ENCODE measurements at regions not wholly inside any gene's neighbourhood (a gene's known extent, or its start where the extent isn't known, plus 50 kb on each side); places are given as distances from the start of the nearest gene placed in this dataset.
"Not testable (repeated sequence)": the region's sequence is repeated elsewhere in the genome, so short reads cannot be mapped to it uniquely, and the experiment has no call there.

GRCh38 chr14:47976139-47976538 lies 300.7 kb upstream of the MDGA2 start:
- intact Hi-C loops (cut with DNase I) = no loop called here

DNA sequence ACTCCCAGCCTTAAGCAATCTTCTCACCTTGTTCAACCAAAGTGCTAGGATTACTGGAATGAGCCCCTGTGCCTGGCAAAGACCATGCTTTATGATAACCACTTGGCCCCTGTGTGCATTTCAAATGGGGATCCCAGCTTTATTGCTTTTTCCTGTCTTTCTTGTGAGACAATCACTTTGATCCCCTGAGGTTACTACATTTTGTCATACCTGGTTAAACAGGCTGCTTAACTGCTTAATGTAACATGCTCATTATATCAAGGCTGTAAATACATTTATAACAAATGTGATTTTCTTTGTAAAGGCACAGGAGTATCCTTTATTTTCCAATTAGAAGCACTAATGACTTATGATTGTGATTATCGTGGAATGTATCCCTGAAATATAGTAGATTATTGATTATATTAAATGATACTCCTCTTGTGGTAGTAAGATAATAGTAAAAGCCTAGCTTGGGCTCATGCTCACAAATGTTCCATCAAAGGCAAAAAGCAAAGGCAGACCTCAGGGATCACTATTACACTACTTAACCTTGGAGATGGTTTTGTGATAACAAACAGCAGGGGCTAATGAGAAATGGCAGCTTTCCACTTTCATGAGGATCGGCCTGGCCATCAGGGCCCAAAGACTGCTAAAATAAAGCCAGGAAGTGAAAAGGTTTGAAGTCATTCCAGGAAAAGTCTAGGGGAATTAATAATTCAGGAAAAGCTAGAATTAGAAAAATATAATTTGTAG lies 290.8 kb upstream of the MDGA2 start:
- ATAC-seq (ENCODE audit: poor library complexity) = no peak
- intact Hi-C loops (cut with DNase I) = no loop called here
- no peak for DNase-seq

More at GRCh38 chr14:47976139-47976538, 300.7 kb upstream of the MDGA2 start:
- DNase-seq (no peak), ATAC-seq (ENCODE audit: poor library complexity) (no peak)

- intact Hi-C loops (cut with DNase I) = no loop called here
- ATAC-seq (ENCODE audit: poor library complexity) (no peak), DNase-seq (no peak)
Measured at GRCh38 chr14:47961634-47962033, 286.2 kb upstream of the MDGA2 start.

DNA sequence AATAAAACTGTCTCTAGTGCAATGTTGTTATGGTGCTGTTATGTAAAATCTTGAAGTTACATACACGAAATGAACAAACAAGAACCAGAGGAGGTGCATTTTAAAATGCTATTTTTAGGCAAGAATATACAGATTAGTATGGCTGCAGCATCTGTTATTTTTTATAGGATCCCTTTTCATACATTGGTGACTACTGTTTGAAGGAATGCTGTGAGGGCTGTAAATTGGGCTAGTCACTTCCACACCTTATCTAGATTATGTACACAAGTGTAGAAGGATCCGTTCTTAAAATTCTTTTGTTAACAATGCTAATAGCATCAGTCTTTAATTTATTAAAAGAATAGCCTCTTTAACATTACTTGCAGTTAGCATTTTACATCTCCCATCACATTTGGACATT lies 284.3 kb upstream of the MDGA2 start:
- ATAC-seq (ENCODE audit: poor library complexity) (no peak), DNase-seq (no peak)
- intact Hi-C loops (cut with DNase I) = no loop called here

GRCh38 chr14:47949006-47949405 lies 273.6 kb upstream of the MDGA2 start:
- intact Hi-C loops (cut with DNase I) = no loop called here
- ATAC-seq (ENCODE audit: poor library complexity) = no peak
- no peak for DNase-seq

DNA sequence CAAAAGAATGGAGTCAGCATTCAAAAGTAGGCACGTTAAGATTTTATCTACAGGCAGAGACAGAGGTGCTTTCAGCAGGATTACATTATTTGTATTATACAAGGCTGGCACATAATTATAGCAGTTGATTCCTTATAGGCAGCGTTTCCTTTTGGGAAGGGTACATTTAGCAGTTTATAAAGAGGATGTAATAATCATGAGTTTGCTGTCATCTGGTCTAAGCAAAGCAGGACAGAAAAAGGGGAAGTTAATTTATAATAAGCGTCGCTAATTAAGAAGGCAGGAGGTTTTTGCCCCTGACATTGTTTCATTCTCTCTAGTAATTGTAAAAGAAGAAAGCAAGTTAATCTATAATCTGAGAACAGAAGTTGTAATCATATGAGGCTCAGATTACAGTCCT lies 259.9 kb upstream of the MDGA2 start:
- DNase-seq (no peak), ATAC-seq (ENCODE audit: poor library complexity) (no peak)
- intact Hi-C loops (cut with DNase I) = no loop called here

- no peak for DNase-seq
- intact Hi-C loops (cut with DNase I) = no loop called here
- no peak for ATAC-seq (ENCODE audit: poor library complexity)
Measured at GRCh38 chr14:47929334-47929733, 253.9 kb upstream of the MDGA2 start.

GRCh38 chr14:47921133-47921532 lies 245.7 kb upstream of the MDGA2 start:
- intact Hi-C loops (cut with DNase I) = no loop called here
- ATAC-seq (ENCODE audit: poor library complexity) (no peak), DNase-seq (no peak)

DNA sequence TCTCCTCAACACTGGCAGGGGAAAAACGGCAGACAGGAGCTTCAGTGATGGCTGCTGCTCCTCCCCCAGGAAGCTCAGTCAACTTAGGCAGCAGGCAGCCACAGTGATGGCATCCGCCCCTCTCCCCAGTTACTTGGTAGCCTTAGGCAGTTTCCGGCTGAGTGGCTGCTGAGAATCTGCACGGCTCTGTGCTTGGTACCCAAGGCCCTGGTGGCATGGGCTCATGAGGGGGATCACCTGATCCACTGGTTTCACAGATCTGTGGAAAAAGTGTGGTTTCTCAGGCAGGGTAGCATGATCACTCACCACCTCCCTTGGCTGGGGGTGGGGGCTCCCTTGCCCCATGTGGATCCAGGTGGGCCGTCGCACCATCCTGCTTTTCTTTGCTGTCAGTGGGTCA lies 244.6 kb upstream of the MDGA2 start:
- intact Hi-C loops (cut with DNase I) = no loop called here
- DNase-seq (no peak), ATAC-seq (ENCODE audit: poor library complexity) (no peak)

- intact Hi-C loops (cut with DNase I) = no loop called here
- ATAC-seq (ENCODE audit: poor library complexity) = no peak
- DNase-seq = no peak
Measured at GRCh38 chr14:47919334-47919846, 244.0 kb upstream of the MDGA2 start.

GRCh38 chr14:47917344-47917954 lies 242.0 kb upstream of the MDGA2 start:
- intact Hi-C loops (cut with DNase I) = no loop called here
- ATAC-seq (ENCODE audit: poor library complexity) (no peak), DNase-seq (no peak)

GRCh38 chr14:47901141-47901540 lies 225.7 kb upstream of the MDGA2 start:
- ATAC-seq (ENCODE audit: poor library complexity); intact Hi-C loops (cut with DNase I); DNase-seq: not testable (repeated sequence)

DNA sequence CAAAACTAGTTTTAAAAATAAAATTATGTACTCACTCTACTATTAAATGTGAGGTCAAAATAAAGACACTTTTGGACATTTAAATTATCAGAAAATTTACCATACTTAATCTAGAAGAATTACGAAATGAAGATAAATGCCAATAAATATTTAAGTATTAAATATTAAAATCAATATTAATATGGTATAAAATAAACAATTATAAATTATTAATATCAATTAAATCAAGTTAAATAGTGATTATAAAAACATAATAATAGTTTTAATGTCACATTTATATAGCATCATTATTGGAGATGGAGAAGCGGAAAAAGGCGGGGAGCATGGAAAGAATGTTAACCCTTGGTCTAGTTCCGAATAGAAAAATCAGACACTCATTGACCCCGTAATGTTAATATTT lies 224.3 kb upstream of the MDGA2 start:
- intact Hi-C loops (cut with DNase I) = no loop called here
- no peak for DNase-seq
- no peak for ATAC-seq (ENCODE audit: poor library complexity)

DNA sequence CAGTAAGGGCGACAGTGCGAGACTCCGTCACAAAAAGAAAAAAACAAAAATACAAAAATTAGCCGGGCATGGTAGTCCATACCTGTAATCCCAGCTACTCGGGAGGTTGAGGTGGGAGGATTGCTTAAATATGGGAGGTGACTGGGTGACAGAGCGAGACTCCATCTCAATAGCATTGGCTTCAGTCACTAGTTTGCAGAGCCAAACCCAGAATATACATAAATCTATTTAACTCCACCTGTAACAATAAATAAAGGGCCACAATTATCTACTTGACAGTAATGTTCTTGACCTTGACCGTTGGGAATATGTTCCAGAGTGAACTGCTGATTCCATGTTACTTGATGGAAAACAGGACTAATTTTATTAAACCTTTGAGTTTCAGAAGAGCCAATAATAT lies 198.9 kb upstream of the MDGA2 start:
- ATAC-seq (ENCODE audit: poor library complexity) (no peak), DNase-seq (no peak)
- intact Hi-C loops (cut with DNase I) = no loop called here

DNA sequence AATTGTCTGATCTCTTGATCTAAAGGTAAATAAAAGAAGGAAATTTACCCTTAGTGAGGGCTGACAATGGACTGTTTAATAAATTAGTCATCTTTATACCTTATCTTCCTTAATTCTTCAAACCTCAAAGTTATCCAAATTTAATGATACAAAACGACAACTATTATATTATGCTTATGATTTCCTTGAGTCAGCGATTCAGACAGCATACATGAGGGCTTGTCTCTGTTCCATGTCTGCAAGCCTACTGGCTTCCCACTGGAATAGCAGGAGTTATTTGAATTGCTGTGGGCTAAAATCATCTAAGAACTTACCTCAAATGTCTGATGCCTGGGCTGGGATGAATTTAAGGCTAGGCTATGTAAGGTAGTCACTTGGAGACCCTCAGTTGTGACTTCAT lies 197.2 kb upstream of the MDGA2 start:
- no peak for ATAC-seq (ENCODE audit: poor library complexity)
- intact Hi-C loops (cut with DNase I) = no loop called here
- DNase-seq = no peak

DNA sequence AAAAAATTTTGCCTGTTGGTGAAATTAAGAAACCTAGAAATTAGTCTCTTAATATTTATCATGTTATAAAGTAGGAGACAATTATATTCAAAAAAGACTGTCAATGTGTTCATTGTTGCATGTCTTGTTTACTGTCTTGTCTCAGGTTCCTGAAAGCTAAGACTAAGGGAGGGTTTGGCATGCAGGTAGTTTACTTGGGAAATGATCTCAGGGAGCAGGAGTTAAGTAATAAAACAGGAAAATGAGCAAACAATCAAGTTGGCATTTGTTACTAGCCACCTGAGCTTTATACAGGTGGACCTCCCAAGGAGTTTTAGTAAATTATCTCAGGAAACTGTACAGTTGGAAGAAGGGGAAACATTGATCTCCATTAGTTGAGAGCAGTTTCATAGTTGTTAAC lies 188.0 kb upstream of the MDGA2 start:
- no peak for DNase-seq
- ATAC-seq (ENCODE audit: poor library complexity) = no peak
- intact Hi-C loops (cut with DNase I) = no loop called here

DNA sequence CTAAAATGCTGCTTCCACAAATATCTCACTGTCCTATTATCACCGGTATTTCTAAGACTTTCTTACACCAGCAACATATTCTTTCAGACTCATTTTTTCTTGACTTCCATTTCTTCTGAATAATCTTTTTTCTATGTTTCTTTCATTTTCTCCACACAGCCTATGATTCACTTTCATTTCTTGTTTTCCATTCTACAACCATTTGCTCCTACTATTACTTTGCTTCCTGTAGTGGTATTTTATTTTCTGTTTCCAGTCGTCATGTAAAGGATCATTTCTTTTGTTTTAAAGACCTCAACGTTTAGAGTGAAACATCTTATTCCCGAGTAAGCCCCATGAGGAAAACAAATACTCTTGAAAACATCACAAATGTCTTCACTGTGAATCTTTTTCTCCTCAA lies 182.2 kb upstream of the MDGA2 start:
- DNase-seq (no peak), ATAC-seq (ENCODE audit: poor library complexity) (no peak)
- intact Hi-C loops (cut with DNase I) = no loop called here

- DNase-seq = no peak
- no peak for ATAC-seq (ENCODE audit: poor library complexity)
- intact Hi-C loops (cut with DNase I) = no loop called here
Measured at GRCh38 chr14:47852278-47852677, 176.9 kb upstream of the MDGA2 start.

GRCh38 chr14:47846008-47846407 lies 170.6 kb upstream of the MDGA2 start:
- intact Hi-C loops (cut with DNase I) = no loop called here
- DNase-seq (no peak), ATAC-seq (ENCODE audit: poor library complexity) (no peak)

- intact Hi-C loops (cut with DNase I) = no loop called here
- ATAC-seq (ENCODE audit: poor library complexity) (no peak), DNase-seq (no peak)
Measured at GRCh38 chr14:47843236-47843635, 167.8 kb upstream of the MDGA2 start.

DNA sequence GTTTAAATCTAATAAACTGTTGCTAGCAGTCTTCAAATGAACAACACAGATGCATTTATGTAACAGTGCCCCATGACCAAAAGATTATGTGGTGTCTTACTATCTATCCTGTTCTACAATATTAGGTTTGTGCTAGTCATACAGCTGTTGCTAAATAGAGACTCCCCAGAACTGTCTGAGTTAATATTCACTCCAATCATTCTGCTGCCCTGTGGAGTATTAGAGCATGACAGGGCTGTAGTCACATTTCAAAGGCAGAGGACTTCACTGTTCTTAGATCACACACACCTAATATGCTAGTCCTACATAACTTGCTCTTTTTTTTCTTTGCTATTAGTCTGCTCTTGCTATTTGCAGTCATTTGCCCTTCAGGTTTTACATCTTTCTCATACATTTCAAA lies 157.6 kb upstream of the MDGA2 start:
- intact Hi-C loops (cut with DNase I) = no loop called here
- no peak for ATAC-seq (ENCODE audit: poor library complexity)
- DNase-seq = no peak
